ENCODE measurements at regions not wholly inside any gene's neighbourhood (a gene's known extent, or its start where the extent isn't known, plus 50 kb on each side); places are given as distances from the start of the nearest gene placed in this dataset.

DNA sequence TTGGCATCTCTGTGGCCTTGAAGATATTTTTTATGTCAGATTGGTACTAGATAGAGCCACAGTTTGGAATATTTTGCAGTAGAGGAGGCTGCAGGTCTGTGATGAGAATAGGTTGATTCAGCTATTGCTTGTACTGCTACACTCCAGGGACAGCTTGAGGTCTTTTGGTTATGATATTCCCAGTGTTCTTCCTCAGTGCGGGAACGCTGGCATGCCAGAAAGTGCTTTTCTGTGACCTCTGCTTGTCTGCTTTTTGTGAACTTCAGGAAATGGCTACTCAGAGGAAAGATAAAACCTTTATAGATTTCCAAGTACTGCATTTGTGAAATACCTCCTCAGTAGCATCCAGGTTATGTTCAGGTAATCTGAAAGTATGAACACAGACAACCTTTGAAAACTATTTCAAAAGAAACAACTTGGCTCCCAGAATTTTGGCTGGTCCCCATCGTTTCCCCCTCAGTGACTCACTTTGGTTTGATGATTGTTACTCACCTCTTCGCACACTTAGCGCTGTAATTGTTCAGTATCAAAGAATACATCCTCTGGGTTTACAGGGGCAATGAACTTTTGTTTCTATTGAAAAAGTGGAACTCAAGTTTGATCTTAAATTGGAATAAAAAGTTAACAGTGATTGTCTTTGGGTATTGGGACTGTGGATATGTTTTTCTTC, 191.4 kb downstream of the HIPK3 start:
- H3K27ac ChIP-seq: no peak overlapping the region
- no peak for ATAC-seq (ENCODE audit: insufficient number of reproducible peaks, low FRiP score, low read depth)
- DNase-seq (ENCODE audit: low spot score): no peak
- peaks cover 0 to 17% of the 10 kb centered on the region in 2 donors for H3K4me1 ChIP-seq (ENCODE audit: control insufficient read depth in 1 of 2, low read depth in 2 of 2)
- no peaks in the 10 kb centered on the region for H3K9me3 ChIP-seq
- no peaks in the 10 kb centered on the region for H3K27me3 ChIP-seq (replicated peaks; ENCODE audit: insufficient read depth)
- H3K36me3 ChIP-seq: no peaks in the 10 kb centered on the region
- TF ChIP-seq, protein P1, sequence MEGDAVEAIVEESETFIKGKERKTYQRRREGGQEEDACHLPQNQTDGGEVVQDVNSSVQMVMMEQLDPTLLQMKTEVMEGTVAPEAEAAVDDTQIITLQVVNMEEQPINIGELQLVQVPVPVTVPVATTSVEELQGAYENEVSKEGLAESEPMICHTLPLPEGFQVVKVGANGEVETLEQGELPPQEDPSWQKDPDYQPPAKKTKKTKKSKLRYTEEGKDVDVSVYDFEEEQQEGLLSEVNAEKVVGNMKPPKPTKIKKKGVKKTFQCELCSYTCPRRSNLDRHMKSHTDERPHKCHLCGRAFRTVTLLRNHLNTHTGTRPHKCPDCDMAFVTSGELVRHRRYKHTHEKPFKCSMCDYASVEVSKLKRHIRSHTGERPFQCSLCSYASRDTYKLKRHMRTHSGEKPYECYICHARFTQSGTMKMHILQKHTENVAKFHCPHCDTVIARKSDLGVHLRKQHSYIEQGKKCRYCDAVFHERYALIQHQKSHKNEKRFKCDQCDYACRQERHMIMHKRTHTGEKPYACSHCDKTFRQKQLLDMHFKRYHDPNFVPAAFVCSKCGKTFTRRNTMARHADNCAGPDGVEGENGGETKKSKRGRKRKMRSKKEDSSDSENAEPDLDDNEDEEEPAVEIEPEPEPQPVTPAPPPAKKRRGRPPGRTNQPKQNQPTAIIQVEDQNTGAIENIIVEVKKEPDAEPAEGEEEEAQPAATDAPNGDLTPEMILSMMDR (IDR thresholded peaks at IDR 0.05): no peak
- no peak overlapping the region for H3K4me3 ChIP-seq

DNA sequence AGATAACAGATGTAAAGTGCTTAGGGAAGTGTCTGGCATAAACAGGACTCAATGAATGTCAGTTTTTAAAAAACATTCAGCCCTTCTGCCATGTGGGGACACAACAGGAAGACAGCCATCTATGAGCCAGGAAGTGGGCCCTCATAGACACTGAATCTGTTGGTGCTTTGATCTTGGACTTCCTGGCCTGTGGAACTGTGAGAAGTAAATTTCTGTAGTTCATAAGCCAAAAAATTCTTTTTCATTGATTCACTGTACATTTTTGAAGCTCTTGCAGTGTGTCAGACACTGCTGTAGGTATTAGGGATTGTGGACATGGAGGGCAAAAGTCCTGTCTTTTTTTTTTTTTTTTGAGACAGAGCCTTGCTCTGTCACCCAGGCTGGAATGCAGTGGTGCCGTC, 188.6 kb downstream of the HIPK3 start:
- no peak for ATAC-seq (ENCODE audit: insufficient number of reproducible peaks, low FRiP score, low read depth)
- DNase-seq (ENCODE audit: low spot score): no peak
- TF ChIP-seq, protein P1 (IDR thresholded peaks at IDR 0.05): no peak

DNA sequence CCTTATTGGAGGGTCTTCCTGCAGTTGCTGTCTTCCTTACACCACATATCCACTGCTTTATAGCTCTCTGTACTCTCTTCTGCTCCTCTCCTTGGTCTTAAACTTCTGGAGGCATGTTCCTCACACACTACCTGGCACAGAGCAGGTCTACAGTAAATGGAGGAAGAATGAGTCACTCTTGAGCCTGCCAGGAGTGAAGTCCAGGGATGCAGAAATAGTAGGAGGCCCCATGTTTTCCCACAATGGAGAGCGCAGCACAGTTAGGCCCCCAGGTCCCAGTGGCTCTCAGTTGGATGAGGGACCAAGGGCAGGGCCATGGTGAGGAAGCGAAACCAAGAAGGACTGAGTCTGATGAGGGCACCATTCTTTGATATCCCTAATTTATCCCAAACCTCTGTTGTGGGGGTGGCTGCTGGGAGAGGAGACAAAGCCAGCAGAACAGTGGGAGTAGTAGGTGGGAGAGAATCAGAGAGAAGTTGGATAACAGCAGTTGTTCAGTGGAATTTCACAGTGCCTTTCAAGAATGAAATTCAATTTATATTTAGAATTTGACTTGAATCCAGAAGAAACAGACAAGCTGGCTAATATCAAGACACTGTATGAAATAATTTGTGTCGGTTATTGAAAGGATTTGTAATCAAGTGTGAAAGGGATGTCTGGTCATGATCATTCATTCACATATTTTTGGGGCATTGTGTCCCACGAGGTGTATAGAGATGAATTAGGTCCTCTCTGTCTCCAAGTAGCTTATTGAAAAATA, 187.8 kb downstream of the HIPK3 start:
- H3K27me3 ChIP-seq (replicated peaks; ENCODE audit: insufficient read depth): no peaks in the 10 kb centered on the region
- DNase-seq (ENCODE audit: low spot score) (no peak), ATAC-seq (ENCODE audit: insufficient number of reproducible peaks, low FRiP score, low read depth) (no peak)
- no peak overlapping the region for H3K4me3 ChIP-seq
- peaks cover 0 to 17% of the 10 kb centered on the region in 2 donors for H3K4me1 ChIP-seq (ENCODE audit: control insufficient read depth in 1 of 2, low read depth in 2 of 2)
- no peaks in the 10 kb centered on the region for H3K36me3 ChIP-seq
- TF ChIP-seq, protein P1 (IDR thresholded peaks at IDR 0.05): no peak
- H3K9me3 ChIP-seq: no peaks in the 10 kb centered on the region
- no peak overlapping the region for H3K27ac ChIP-seq

More for the DNA sequence above, 188.6 kb downstream of the HIPK3 start:
- no peaks in the 10 kb centered on the region for H3K27me3 ChIP-seq (replicated peaks; ENCODE audit: insufficient read depth)
- H3K27ac ChIP-seq: no peak overlapping the region
- no peaks in the 10 kb centered on the region for H3K9me3 ChIP-seq
- H3K36me3 ChIP-seq: no peaks in the 10 kb centered on the region
- H3K4me1 ChIP-seq (ENCODE audit: control insufficient read depth in 1 of 2, low read depth in 2 of 2): peaks cover 0 to 17% of the 10 kb centered on the region in 2 donors
- H3K4me3 ChIP-seq: no peak overlapping the region

DNA sequence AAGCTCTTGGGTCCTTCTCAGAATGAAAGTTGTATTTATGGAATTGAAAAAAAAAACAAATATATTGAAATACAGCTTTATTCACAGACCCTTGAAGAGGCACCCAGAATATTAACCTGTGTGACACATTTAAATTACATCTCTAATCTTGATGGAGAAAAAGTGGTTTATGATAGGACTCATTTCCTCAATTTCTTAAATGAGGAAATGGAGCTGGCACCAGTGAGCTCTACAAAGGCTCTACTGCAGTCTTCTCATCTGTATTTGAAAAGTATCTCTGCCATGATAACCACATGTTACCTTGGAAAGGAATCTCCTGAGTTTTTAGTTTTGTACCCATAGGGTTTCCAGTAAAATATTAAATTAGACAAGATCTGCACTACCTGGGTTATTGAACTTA, 186.5 kb downstream of the HIPK3 start:
- Histone ChIP-seq H3K9me3 (no peaks in the 10 kb centered on the region), H3K4me3 (no peak overlapping the region), H3K36me3 (no peaks in the 10 kb centered on the region), H3K27me3 (replicated peaks; ENCODE audit: insufficient read depth) (no peaks in the 10 kb centered on the region), H3K4me1 (ENCODE audit: control insufficient read depth in 1 of 2, low read depth in 2 of 2) (peaks cover 0 to 17% of the 10 kb centered on the region in 2 donors), H3K27ac (no peak overlapping the region)
- TF ChIP-seq, protein P1 (IDR thresholded peaks at IDR 0.05): no peak
- DNase-seq (ENCODE audit: low spot score): no peak
- no peak for ATAC-seq (ENCODE audit: insufficient number of reproducible peaks, low FRiP score, low read depth)

DNA sequence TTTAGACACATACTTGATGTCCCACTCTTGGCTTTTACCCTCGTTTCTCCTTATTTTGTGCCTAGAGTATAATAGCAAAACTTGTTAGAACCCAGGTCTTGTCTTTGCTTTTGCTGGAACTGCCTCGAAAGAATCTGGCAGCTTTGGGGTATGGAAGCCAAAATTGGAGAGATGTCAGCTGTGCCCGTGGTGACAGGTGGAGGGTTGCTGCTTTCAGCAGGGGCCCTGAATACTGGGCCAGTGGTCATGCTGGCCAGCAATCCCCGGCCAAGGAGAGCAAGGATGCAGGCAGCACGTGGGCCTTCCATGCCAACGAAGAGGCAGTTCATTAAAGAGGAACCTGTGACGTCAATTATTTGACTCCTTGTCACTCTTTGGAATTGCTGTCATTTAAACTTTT, 181.1 kb downstream of the HIPK3 start:
- no peaks in the 10 kb centered on the region for H3K4me1 ChIP-seq (ENCODE audit: control insufficient read depth in 1 of 2, low read depth in 2 of 2)
- TF ChIP-seq, protein P1 (IDR thresholded peaks at IDR 0.05): no peak
- H3K36me3 ChIP-seq: no peaks in the 10 kb centered on the region
- H3K27me3 ChIP-seq (replicated peaks; ENCODE audit: insufficient read depth): no peaks in the 10 kb centered on the region
- ATAC-seq (ENCODE audit: insufficient number of reproducible peaks, low FRiP score, low read depth) (no peak), DNase-seq (ENCODE audit: low spot score) (no peak)
- no peak overlapping the region for H3K4me3 ChIP-seq
- H3K27ac ChIP-seq: no peak overlapping the region
- no peaks in the 10 kb centered on the region for H3K9me3 ChIP-seq

Measured in thoracic aorta (tissue), 2 donors.